GM21390 (cell line): ENCODE measurements at regions not wholly inside any gene's neighbourhood (a gene's known extent, or its start where the extent isn't known, plus 50 kb on each side); places are given as distances from the start of the nearest gene placed in this dataset.

ENCODE experiments used
- ATAC-seq: cut with Tn5 transposase; IDR thresholded peaks from one replicate; pipeline ENCODE4 v1.9.1; 2021; ENCODE audit not compliant: unreplicated experiment

GRCh38 chr11:135075740-135076139 is 663.7 kb upstream of the B3GAT1 start:
- no peak for ATAC-seq

GRCh38 chr11:135074397-135074998 is 662.5 kb upstream of the B3GAT1 start:
- no peak for ATAC-seq

- ATAC-seq, result no peak
Observed at GRCh38 chr11:135073870-135074269, 661.8 kb upstream of the B3GAT1 start.

- ATAC-seq, result no peak
Observed at GRCh38 chr11:135073381-135073780, 661.3 kb upstream of the B3GAT1 start.

- no peak for ATAC-seq
Observed at GRCh38 chr11:135069890-135070289, 657.8 kb upstream of the B3GAT1 start.

GRCh38 chr11:135069063-135069462 is 657.0 kb upstream of the B3GAT1 start:
- ATAC-seq, result no peak

GRCh38 chr11:135062994-135063393 is 651.0 kb upstream of the B3GAT1 start:
- ATAC-seq, result no peak

- ATAC-seq, result no peak
Observed at GRCh38 chr11:135061166-135061565, 649.1 kb upstream of the B3GAT1 start.

- no peak for ATAC-seq
Observed at GRCh38 chr11:135046986-135047385, 634.9 kb upstream of the B3GAT1 start.

- ATAC-seq, result no peak
Observed at GRCh38 chr11:135046556-135046955, 634.5 kb upstream of the B3GAT1 start.

- ATAC-seq, result no peak
Observed at GRCh38 chr11:135043434-135043833, 631.4 kb upstream of the B3GAT1 start.

GRCh38 chr11:135037828-135038227 is 625.8 kb upstream of the B3GAT1 start:
- no peak for ATAC-seq

- no peak for ATAC-seq
Observed at GRCh38 chr11:135036488-135037297, 624.7 kb upstream of the B3GAT1 start.

GRCh38 chr11:135035282-135035681 is 623.2 kb upstream of the B3GAT1 start:
- no peak for ATAC-seq

GRCh38 chr11:135033540-135033939 is 621.5 kb upstream of the B3GAT1 start:
- no peak for ATAC-seq

GRCh38 chr11:135031205-135031989 is 619.4 kb upstream of the B3GAT1 start:
- no peak for ATAC-seq

- ATAC-seq, result no peak
Observed at GRCh38 chr11:135027461-135027860, 615.4 kb upstream of the B3GAT1 start.

- no peak for ATAC-seq
Observed at GRCh38 chr11:135023499-135023898, 611.5 kb upstream of the B3GAT1 start.

GRCh38 chr11:135022454-135022853 is 610.4 kb upstream of the B3GAT1 start:
- ATAC-seq, result no peak

- no peak for ATAC-seq
Observed at GRCh38 chr11:135019899-135020298, 607.9 kb upstream of the B3GAT1 start.

GRCh38 chr11:135019343-135019871 is 607.4 kb upstream of the B3GAT1 start:
- no peak for ATAC-seq

GRCh38 chr11:135017296-135017695 is 605.3 kb upstream of the B3GAT1 start:
- ATAC-seq, result no peak
